HCT116 (cell line): ENCODE measurements at regions not wholly inside any gene's neighbourhood (a gene's known extent, or its start where the extent isn't known, plus 50 kb on each side); places are given as distances from the start of the nearest gene placed in this dataset.

ENCODE experiments used
- ATAC-seq: fragments of 200-7000 bp; cut with Tn5 transposase; 2 replicates; pipeline ENCODE4 v1.9.1; 2020; ENCODE audit warnings: mild to moderate bottlenecking, moderate library complexity
- BruUV-seq: library from RNA; stranded (reverse); fragments of 400-500 nt; replicated peaks from 2 replicates; lab custom pipeline; 2021; lab: Mats Ljungman, UMichigan
- CTCF ChIA-PET: fragments of 300-600 bp; sonication (Branson Sonifier 250); formaldehyde crosslinking; loops from one replicate; lab custom pipeline; 2021; ENCODE audit warnings: antibody characterized with exemption; lab: Charles Lee
- POLR2A ChIA-PET: fragments of 300-600, 350-600 bp; sonication (Branson Sonifier 250); formaldehyde crosslinking; loops from one replicate; lab custom pipeline; 2021; ENCODE audit warnings: antibody characterized with exemption; lab: Charles Lee
- RAD21 ChIA-PET, 2 experiments: fragments of 300-600 bp; sonication (Branson Sonifier 250); formaldehyde crosslinking; loops; one replicate each; lab custom pipeline; 2023; ENCODE audit warnings: low total read pairs in 2 of 2; ENCODE audit not compliant: uncharacterized antibody in 2 of 2, unreplicated experiment in 2 of 2, low non-redundant PET in 1 of 2; lab: Charles Lee
- DNase-seq: peaks from one replicate; pipeline ENCODE4 v3.0.0-alpha.2; 2010; ENCODE audit warnings: low read depth, low spot score
- H2AFZ ChIP-seq: fragments of 200-600 bp; shearing (Covaris generic), sonication (generic); 2 replicates; pipeline ENCODE4 v1.6.1; 2017; ENCODE audit warnings: low read depth, mixed run types, mixed read lengths, antibody characterized with exemption, low read length; ENCODE audit not compliant: poor library complexity, severe bottlenecking
- H3K27ac ChIP-seq: 2 replicates; pipeline ENCODE4 v1.5.1; 2012; ENCODE audit warnings: low read depth, low read length
- H3K27me3 ChIP-seq: fragments of 200-600 bp; sonication (generic); 2 replicates; pipeline ENCODE4 v1.6.1; 2016; ENCODE audit warnings: mixed run types, low read length, mixed read lengths; ENCODE audit not compliant: insufficient read depth
- H3K36me3 ChIP-seq, 2 experiments: fragments of 200-500 bp in 1 of 2; fragments of 200-600 bp in 1 of 2; sonication (Bioruptor generic) in 1 of 2; sonication (generic) in 1 of 2; 2 replicates each; pipeline versions ENCODE4 v1.5.1 to v1.6.1; 2014 to 2016; ENCODE audit warnings: low read length in 2 of 2, inconsistent platforms in 1 of 2, mixed read lengths in 1 of 2, mixed run types in 1 of 2; ENCODE audit not compliant: insufficient read depth in 2 of 2, control insufficient read depth in 1 of 2
- H3K4me1 ChIP-seq, 2 experiments: fragments of 200-600 bp in 1 of 2; sonication (generic) in 1 of 2; 2 replicates each; pipeline versions ENCODE4 v1.5.1 to v1.6.1; 2012 to 2017; ENCODE audit warnings: low read length in 2 of 2, inconsistent platforms in 1 of 2, mild to moderate bottlenecking in 1 of 2, mixed read lengths in 1 of 2, mixed run types in 1 of 2, moderate library complexity in 1 of 2; ENCODE audit not compliant: insufficient read depth in 2 of 2, control insufficient read depth in 1 of 2
- H3K4me2 ChIP-seq: fragments of 200-600 bp; sonication (generic); 2 replicates; pipeline ENCODE4 v1.6.1; 2017; ENCODE audit warnings: mixed run types, low read length, mixed read lengths
- H3K4me3 ChIP-seq, 2 experiments: fragments of 200-600 bp in 1 of 2; sonication (generic) in 1 of 2; replicated peaks in 1 of 2; 2 replicates each; pipeline ENCODE4 v1.5.1; 2011 to 2016; ENCODE audit warnings: low read length in 2 of 2, control low read depth in 1 of 2, low read depth in 1 of 2, mild to moderate bottlenecking in 1 of 2, mixed read lengths in 1 of 2, mixed run types in 1 of 2
- H3K79me2 ChIP-seq: fragments of 200-600 bp; sonication (generic); 2 replicates; pipeline ENCODE4 v1.6.1; 2017; ENCODE audit warnings: mild to moderate bottlenecking, mixed run types, low read length, moderate library complexity, mixed read lengths; ENCODE audit not compliant: insufficient read depth
- H3K9ac ChIP-seq: fragments of 200-600 bp; sonication (generic); 2 replicates; pipeline ENCODE4 v1.6.1; 2016; ENCODE audit warnings: low read length, mixed read lengths
- H3K9me2 ChIP-seq: fragments of 200-600 bp; sonication (generic), shearing (Covaris generic); 2 replicates; pipeline ENCODE4 v1.6.1; 2017; ENCODE audit warnings: mixed run types, mild to moderate bottlenecking, moderate library complexity; ENCODE audit not compliant: insufficient read depth
- H3K9me3 ChIP-seq, 2 experiments: fragments of 200-500 bp in 1 of 2; fragments of 200-600 bp in 1 of 2; sonication (Bioruptor generic) in 1 of 2; sonication (generic) in 1 of 2; 2 replicates each; pipeline ENCODE4 v1.6.1; 2014 to 2017; ENCODE audit warnings: low read length in 2 of 2, mixed read lengths in 2 of 2, inconsistent platforms in 1 of 2, low read depth in 1 of 2, mild to moderate bottlenecking in 1 of 2, mixed run types in 1 of 2, moderate library complexity in 1 of 2; ENCODE audit not compliant: control insufficient read depth in 1 of 2, insufficient read depth in 1 of 2
- H4K20me1 ChIP-seq: fragments of 200-600 bp; sonication (generic), shearing (Covaris generic); 2 replicates; pipeline ENCODE4 v1.6.1; 2017; ENCODE audit warnings: mixed run types, mild to moderate bottlenecking, moderate library complexity; ENCODE audit not compliant: insufficient read depth
- ATF3 ChIP-seq: IDR thresholded peaks from 2 replicates; pipeline ENCODE4 v1.6.1; 2012
- CBX3 ChIP-seq: IDR thresholded peaks from 2 replicates; pipeline ENCODE4 v1.6.1; 2012; ENCODE audit warnings: low read depth
- CTCF ChIP-seq, 3 experiments: fragments of 200-600 bp in 1 of 3; sonication (generic) in 1 of 3; IDR thresholded peaks in 2 of 3; conservative IDR thresholded peaks in 1 of 3; 2 replicates each; pipeline ENCODE4 v1.5.1; 2012 to 2017; ENCODE audit warnings: low read depth in 2 of 3, low read length in 2 of 3, antibody characterized with exemption in 1 of 3, borderline replicate concordance in 1 of 3, control low read depth in 1 of 3, mild to moderate bottlenecking in 1 of 3, mixed read lengths in 1 of 3, mixed run types in 1 of 3, moderate library complexity in 1 of 3; ENCODE audit not compliant: insufficient read depth in 1 of 3
- ELF1 ChIP-seq: IDR thresholded peaks from 2 replicates; pipeline ENCODE4 v1.6.1; 2012; ENCODE audit warnings: low read depth, borderline replicate concordance
- EZH2 ChIP-seq: fragments of 200-600 bp; sonication (generic); IDR thresholded peaks from 2 replicates; pipeline ENCODE4 v1.6.1; 2017; ENCODE audit warnings: antibody characterized with exemption, mixed run types
- EZH2phosphoT487 ChIP-seq: fragments of 200-600 bp; IDR thresholded peaks from 2 replicates; pipeline ENCODE4 v1.6.1; 2018; ENCODE audit warnings: antibody characterized with exemption, borderline replicate concordance
- FOSL1 ChIP-seq: IDR thresholded peaks from 2 replicates; pipeline ENCODE4 v1.6.1; 2012; ENCODE audit warnings: low read depth
- JUND ChIP-seq: IDR thresholded peaks from 2 replicates; pipeline ENCODE4 v1.6.1; 2012
- MAX ChIP-seq: IDR thresholded peaks from 2 replicates; pipeline ENCODE4 v1.6.1; 2012
- POLR2A ChIP-seq: IDR thresholded peaks from 2 replicates; pipeline ENCODE4 v1.7.0; 2011; ENCODE audit warnings: borderline replicate concordance; ENCODE audit not compliant: insufficient read depth, insufficient read length; ENCODE audit errors: extremely low read depth
- POLR2AphosphoS5 ChIP-seq: IDR thresholded peaks from 2 replicates; pipeline ENCODE4 v1.6.1; 2011; ENCODE audit warnings: mild to moderate bottlenecking, low read depth, low read length, moderate library complexity
- SIN3A ChIP-seq: IDR thresholded peaks from 2 replicates; pipeline ENCODE4 v1.6.1; 2012; ENCODE audit warnings: low read depth
- SRF ChIP-seq: IDR thresholded peaks from 2 replicates; pipeline ENCODE4 v1.6.1; 2012; ENCODE audit warnings: low read depth
- TCF7L2 ChIP-seq: IDR thresholded peaks from 2 replicates; pipeline ENCODE4 v1.7.0; 2011; ENCODE audit warnings: borderline replicate concordance, inconsistent platforms; ENCODE audit not compliant: insufficient read depth, insufficient read length; ENCODE audit errors: extremely low read depth
- YY1 ChIP-seq: IDR thresholded peaks from 2 replicates; pipeline ENCODE4 v1.6.1; 2011; ENCODE audit warnings: low read length, low read depth, moderate library complexity, mild to moderate bottlenecking; ENCODE audit not compliant: insufficient replicate concordance; ENCODE audit errors: extremely low read depth
- ZNF274 ChIP-seq: fragments of 200-500 bp; sonication (Bioruptor generic); IDR thresholded peaks from 2 replicates; pipeline ENCODE4 v1.6.1; 2014; ENCODE audit warnings: mild to moderate bottlenecking, low read depth, low read length, inconsistent platforms
- intact Hi-C: fragments of 100-400 bp; cut with micrococcal nuclease; formaldehyde crosslinking; loops from 2 replicates; pipeline ENCODE4 v1.10.0; 2022

DNA sequence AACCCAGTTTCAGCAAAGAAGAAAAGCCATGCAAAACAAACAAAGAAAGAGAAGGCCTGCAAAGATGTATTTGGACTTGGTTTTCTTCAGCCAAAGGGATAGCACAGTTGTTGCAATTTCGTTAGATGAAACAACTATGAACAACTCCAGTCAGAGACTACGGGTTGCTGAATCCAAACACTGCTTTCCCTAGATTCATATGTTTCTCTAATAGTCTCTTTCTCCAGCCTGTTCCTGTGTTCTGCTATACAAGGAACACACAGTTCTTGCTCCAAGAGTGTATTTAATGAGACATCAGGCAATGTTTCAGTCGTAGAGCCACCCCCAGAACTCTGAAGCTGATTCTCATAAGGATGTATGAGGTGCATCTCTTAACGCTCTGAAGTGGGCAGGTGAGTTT is 162.5 kb upstream of the TBL1X start:
- TF ChIP-seq TCF7L2 (no peak), ATF3 (no peak), JUND (no peak), FOSL1 (no peak)
- no peaks in the 10 kb centered on the region for H3K9me3 ChIP-seq
- RAD21 ChIA-PET: no interaction called here
- no peaks in the 10 kb centered on the region for H4K20me1 ChIP-seq
- no peaks in the 10 kb centered on the region for H3K79me2 ChIP-seq
- no TSS peak for BruUV-seq
- H3K9ac ChIP-seq: no peak overlapping the region
- no peak overlapping the region for H3K4me3 ChIP-seq
- DNase-seq (no peak), ATAC-seq (no peak)
- no peaks in the 10 kb centered on the region for H3K9me2 ChIP-seq
- CTCF ChIA-PET: no interaction called here
- no peaks in the 10 kb centered on the region for H3K4me1 ChIP-seq
- no peak overlapping the region for H2AFZ ChIP-seq
- H3K36me3 ChIP-seq: no peaks in the 10 kb centered on the region
- H3K27me3 ChIP-seq: no peaks in the 10 kb centered on the region
- no peak overlapping the region for H3K4me2 ChIP-seq
- intact Hi-C loops: no loop called here
- POLR2A ChIA-PET: no interaction called here
- no peak overlapping the region for H3K27ac ChIP-seq

- Histone ChIP-seq H3K27me3 (no peaks in the 10 kb centered on the region), H3K9me2 (no peaks in the 10 kb centered on the region), H3K36me3 (no peaks in the 10 kb centered on the region), H3K4me2 (no peak overlapping the region), H3K79me2 (no peaks in the 10 kb centered on the region), H3K27ac (no peak overlapping the region), H3K4me3 (no peak overlapping the region), H2AFZ (no peak overlapping the region), H3K9ac (no peak overlapping the region), H3K4me1 (no peaks in the 10 kb centered on the region), H4K20me1 (no peaks in the 10 kb centered on the region), H3K9me3 (no peaks in the 10 kb centered on the region)
- DNase-seq (no peak), ATAC-seq (no peak)
- CTCF ChIA-PET: no interaction called here
- TF ChIP-seq CBX3 (no peak), EZH2 (no peak), POLR2AphosphoS5 (no peak), SRF (no peak), CTCF (IDR thresholded peaks at IDR 0.05 in 2 of 3, conservative IDR thresholded peaks at IDR 0.05 in 1 of 3; ENCODE audit: borderline replicate concordance in 1 of 3, insufficient read depth in 1 of 3, low read depth in 2 of 3, low read length in 2 of 3) (no peak), JUND (no peak), SIN3A (no peak), ELF1 (no peak), TCF7L2 (no peak), ATF3 (no peak), ZNF274 (no peak), EZH2phosphoT487 (no peak), MAX (no peak), FOSL1 (no peak), POLR2A (no peak), YY1 (no peak)
- POLR2A ChIA-PET: no interaction called here
- no TSS peak for BruUV-seq
- RAD21 ChIA-PET: no interaction called here
- intact Hi-C loops: no loop called here
These were observed 156.4 kb upstream of the TBL1X start for GRCh38 chrX:9308426-9308825.
